ENCODE measurements at regions not wholly inside any gene's neighbourhood (a gene's known extent, or its start where the extent isn't known, plus 50 kb on each side); places are given as distances from the start of the nearest gene placed in this dataset.
A peak's percentile ranks its signal among the peaks of the same experiment; 100 is the strongest.

GRCh38 chr7:41161041-41161587 lies 541.8 kb downstream of the INHBA start:
- no peak for DNase-seq

GRCh38 chr7:41156268-41156667 lies 546.6 kb downstream of the INHBA start:
- peak; percentile 4 for DNase-seq

GRCh38 chr7:41153268-41153667 lies 549.6 kb downstream of the INHBA start:
- no peak for DNase-seq

- no peak for DNase-seq
Observed at GRCh38 chr7:41152179-41152678, 550.7 kb downstream of the INHBA start.

- no peak for DNase-seq
Observed at GRCh38 chr7:41149576-41149975, 553.3 kb downstream of the INHBA start.

- DNase-seq = no peak
Observed at GRCh38 chr7:41148521-41148951, 554.4 kb downstream of the INHBA start.

GRCh38 chr7:41147606-41148485 lies 555.0 kb downstream of the INHBA start:
- no peak for DNase-seq

- no peak for DNase-seq
Observed at GRCh38 chr7:41146429-41146828, 556.5 kb downstream of the INHBA start.

- DNase-seq = no peak
Observed at GRCh38 chr7:41145656-41146055, 557.2 kb downstream of the INHBA start.

- DNase-seq = no peak
Observed at GRCh38 chr7:41142904-41143473, 559.9 kb downstream of the INHBA start.

GRCh38 chr7:41139789-41140188 lies 563.1 kb downstream of the INHBA start:
- DNase-seq = no peak

GRCh38 chr7:41136551-41136950 lies 566.3 kb downstream of the INHBA start:
- DNase-seq = no peak

GRCh38 chr7:41135511-41135910 lies 567.4 kb downstream of the INHBA start:
- DNase-seq = no peak

GRCh38 chr7:41134300-41135255 lies 568.3 kb downstream of the INHBA start:
- peak; percentile 93 for DNase-seq

- no peak for DNase-seq
Observed at GRCh38 chr7:41133690-41134299, 569.1 kb downstream of the INHBA start.

- no peak for DNase-seq
Observed at GRCh38 chr7:41131956-41132355, 570.9 kb downstream of the INHBA start.

GRCh38 chr7:41130561-41131236 lies 572.2 kb downstream of the INHBA start:
- no peak for DNase-seq

GRCh38 chr7:41130086-41130485 lies 572.8 kb downstream of the INHBA start:
- no peak for DNase-seq

GRCh38 chr7:41125343-41125742 lies 577.5 kb downstream of the INHBA start:
- DNase-seq = no peak

GRCh38 chr7:41122256-41122987 lies 580.5 kb downstream of the INHBA start:
- peak; percentile 68 for DNase-seq

GRCh38 chr7:41121228-41121627 lies 581.7 kb downstream of the INHBA start:
- no peak for DNase-seq

Measured in inflammatory macrophage treated with lipopolysaccharide for 4 hours (primary cell).